ENCODE measurements at regions not wholly inside any gene's neighbourhood (a gene's known extent, or its start where the extent isn't known, plus 50 kb on each side); places are given as distances from the start of the nearest gene placed in this dataset.

DNA sequence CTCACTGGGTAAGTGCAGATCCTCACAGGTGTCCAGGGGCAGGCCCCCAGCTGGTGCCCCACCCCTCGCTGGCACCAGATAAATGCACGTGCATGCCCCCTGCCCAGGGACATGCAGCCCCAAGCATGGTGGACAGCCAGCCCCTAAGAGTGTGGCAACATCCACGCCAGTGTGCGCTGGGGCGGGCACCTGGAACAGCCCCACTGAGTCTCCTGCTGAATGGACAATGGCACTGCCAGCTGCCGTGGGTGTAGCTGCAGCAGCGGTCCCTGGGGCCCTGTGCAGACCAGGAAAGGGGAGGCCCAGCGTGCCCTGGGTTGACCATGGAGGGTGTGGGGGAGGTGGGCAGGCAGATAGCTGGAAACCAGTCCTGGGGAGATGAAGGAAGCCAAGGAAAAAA lies 538.7 kb upstream of the SGCG start:
- no peak for DNase-seq (ENCODE audit: low read depth, low spot score)

DNA sequence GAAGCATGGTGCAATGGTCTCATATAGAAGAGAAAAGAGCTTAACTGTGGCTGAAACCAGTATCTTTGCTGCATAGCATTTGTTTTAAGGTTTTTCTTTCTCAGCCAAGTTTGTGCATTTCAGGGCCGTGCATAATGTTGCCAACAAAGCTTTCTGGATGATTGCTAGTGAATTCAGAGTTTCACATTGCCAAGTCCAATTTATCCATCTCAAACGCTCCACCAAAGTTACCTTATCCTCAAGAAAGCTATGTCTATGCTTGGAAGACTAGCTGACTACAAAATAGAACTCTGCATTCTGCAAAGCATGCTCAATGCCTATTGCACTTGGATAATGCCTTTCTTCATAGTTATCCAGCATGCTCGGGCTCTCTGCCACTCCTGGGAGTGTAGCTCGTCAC lies 535.8 kb upstream of the SGCG start:
- no peak for DNase-seq (ENCODE audit: low read depth, low spot score)

DNA sequence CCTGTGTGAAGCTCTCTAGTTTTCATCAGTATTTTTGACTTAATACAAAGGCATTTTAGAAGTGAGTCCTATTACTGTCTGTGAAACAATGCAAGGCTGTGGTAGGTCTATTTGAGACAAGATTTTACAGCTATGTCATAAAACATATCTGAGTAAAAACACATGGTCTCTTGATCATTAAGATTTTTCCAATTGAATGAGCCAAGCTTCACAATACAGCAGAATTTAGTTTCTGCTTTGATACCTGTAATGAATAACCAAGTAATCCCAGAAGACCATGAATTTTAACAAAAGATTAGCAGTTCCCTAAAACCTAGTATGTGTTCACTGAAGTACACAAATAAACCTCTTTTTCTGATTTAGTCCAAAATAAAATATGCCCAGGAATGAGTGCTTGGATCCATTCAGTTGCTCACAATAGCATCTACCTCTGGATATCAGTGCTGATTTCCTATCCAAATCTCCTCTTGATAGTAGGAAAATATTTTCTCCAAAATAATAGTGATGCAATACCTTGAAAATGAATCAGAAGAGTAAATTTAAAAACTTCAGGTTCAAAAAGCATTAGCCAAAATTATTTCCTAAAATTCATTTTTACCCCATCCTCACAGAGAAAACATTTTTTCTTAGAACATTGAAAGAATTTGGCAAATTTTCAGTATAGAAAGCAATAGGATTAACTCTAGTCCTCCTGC lies 533.5 kb upstream of the SGCG start:
- DNase-seq (ENCODE audit: low read depth, low spot score), result no peak

DNA sequence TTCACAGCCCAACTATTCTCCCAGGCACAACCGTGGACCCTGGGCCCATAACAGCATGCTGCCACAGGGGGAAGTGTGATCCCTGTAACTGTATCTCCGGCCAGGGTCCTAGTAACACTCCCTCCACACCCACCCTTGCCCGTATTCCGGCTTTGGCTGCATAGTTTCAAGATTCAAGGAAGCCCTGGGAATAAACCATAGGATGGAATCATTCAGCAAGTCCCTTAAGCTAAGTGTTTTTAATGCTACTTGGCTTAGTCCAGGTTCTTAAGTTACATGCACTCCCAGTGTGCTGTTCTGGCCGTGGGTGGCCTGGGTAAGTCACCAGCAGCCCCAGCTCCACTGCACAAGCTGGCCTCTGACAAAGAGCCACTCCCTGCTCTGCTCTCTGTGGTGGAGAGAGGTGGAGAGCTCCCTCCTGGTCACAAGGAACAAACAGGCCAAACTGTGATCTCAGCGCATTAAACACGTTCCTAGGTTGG lies 532.4 kb upstream of the SGCG start:
- DNase-seq (ENCODE audit: low read depth, low spot score), result no peak

DNA sequence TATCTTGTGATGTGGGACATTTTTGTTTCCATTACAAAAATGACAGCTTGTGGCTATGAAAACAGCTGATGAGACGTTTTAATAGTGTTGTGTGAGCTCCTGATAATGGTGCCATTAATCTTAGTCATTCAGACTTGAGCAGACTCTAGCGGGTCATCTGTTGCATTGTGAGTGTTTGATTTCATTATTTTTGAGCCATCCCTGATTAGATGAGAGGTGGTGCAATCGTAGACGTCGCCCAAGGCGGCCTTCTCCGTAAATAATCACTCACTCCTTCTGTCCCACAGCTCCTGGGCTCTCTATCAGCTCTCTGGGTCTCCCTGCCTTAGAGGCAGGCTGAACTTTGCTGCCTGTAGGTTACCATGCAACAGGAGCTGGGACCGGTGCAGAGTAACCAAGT lies 528.0 kb upstream of the SGCG start:
- DNase-seq (ENCODE audit: low read depth, low spot score), result no peak

DNA sequence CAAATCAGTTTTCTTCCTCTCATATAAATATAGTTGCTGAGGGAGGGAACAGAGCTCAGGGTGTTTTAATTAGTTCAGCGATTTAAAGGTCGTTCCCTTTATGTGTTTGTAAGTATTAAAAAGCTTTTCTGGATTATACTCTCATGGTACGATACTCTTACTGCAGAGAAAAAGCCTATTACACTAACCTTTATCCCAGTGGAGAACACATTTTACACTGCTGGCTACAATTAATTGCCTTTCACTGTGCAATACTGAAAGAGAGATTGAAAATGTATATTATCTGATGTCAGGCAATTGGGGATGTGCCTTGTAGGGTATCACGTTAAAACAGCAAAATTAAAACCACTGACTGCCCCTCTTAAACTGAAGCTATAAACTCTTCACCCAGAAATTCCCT lies 526.9 kb upstream of the SGCG start:
- no peak for DNase-seq (ENCODE audit: low read depth, low spot score)

DNA sequence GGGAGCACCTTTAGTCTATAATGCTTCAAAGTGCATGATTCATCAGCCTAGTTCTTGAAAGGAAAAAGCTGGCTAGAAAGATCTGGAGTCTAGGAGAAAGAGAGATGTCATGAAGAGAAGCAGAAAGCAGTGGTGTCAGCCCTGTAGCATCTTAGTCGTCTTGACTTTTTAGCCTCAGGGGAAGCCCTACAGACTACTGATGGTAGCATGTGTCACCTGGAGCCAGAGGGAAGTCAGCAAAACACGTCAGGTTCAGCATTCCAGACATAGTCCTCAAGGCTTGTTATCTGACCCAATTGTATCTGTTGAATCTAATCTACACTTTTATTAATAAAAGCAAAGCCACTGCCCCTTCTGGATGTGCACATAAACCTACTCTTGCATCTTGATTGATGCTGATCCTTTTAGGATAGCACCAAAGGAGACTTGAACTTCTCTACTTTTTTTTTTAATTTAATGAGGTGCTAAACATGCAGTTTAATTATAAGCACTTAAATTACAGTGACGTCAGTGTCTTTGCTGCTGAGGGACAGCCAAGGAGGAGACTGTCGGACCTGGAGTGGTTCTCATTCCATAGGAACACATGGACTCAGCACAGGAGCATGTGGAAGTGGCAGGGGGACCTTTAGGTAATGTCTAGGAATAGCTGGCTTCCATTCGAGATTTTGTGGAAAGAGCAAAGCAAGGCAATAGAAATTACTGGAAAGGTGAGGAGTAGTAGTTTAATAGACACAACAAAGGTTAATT lies 525.5 kb upstream of the SGCG start:
- no peak for DNase-seq (ENCODE audit: low read depth, low spot score)

DNA sequence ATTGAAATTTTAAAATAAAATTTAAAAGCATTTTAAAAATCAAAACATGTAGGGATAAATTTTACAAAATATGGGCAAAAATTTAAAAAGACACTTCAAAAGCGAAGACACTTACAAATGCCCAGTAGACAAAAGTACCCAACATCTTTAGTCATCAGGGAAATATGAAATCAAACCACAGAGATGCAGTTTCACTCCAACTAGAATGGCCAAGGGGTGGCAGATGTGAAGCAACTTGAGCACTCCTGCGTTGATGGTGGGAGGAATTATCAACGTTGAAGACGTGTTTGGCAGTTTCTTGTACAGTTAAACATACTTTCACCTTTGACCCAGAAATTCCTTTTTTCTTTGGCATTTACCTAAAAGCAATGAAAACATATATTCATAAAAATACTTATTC lies 518.0 kb upstream of the SGCG start:
- DNase-seq (ENCODE audit: low read depth, low spot score), result no peak

DNA sequence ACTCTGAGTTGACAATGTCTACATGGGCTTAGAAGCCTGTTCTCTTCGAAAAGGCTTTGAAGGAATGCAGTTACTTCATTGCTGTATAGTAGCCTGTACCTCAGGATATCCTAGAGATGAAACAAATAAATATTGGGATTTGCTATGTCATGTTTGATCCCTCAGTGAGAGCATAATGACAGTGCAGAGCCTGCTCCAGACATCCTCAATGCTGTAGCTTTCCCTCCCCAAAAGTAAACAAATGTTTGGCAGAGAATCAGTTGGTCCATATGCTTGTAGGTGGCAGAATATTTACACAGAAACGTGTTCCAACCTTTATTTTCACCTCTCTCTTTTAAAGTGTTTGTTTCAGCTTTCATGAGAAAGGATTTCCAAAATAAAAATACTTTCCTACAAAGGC lies 515.3 kb upstream of the SGCG start:
- no peak for DNase-seq (ENCODE audit: low read depth, low spot score)

DNA sequence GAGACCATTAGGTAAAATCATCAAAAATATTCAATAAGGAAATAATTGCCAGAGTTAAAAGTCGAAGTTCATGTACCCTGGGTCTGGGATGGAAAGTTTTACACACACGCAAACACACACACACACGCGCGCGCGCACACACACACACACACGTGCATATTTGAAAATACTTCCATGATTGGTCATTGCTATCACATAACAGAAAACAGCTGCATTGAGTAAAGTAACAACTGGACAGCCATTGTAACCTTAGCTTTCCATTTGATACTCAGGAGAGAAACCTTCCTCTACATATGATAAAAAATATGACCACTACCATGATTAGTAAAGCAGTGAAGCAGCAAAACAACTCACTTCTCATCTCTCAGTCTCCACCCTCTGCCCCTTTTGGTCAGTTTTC lies 490.0 kb upstream of the SGCG start:
- no peak for DNase-seq (ENCODE audit: low read depth, low spot score)

DNA sequence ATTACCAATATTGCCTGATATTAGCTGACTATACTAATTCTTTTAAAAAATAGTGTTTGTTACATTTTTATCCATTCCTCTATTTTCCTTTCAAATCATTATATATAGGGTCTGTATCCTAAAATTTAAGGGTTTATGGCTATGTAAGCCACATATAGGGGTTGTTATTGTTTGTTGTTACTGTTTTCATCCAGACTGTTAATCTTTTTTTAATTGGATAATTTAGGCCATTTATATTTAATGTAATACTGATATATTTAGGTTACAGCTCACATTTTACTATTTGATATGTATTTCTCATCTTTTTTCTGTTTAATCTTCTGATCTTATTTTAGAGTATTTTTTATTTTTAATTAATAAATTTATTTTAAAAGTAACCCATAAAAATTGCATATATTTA lies 487.1 kb upstream of the SGCG start:
- no peak for DNase-seq (ENCODE audit: low read depth, low spot score)

DNA sequence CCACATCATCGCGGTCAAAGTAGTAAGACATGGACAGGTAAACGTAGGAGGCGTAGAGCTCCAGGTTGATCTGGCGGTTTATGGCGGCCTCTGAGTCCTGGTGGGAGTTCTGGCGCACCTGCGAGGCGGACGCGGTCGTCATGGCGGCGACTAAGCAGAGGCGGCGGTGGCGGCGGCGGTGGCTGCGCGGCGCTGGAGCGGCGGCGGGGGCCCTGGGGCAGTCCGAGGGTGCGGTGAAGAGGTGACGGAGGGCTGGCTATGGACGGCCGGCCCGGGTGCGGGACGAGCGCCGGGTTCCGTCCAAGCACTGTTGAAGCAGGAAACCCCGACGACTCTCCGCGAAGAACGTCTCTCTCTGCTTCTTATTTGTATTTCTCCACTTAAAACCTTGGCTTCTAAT lies 484.3 kb upstream of the SGCG start:
- DNase-seq (ENCODE audit: low read depth, low spot score), result no peak

DNA sequence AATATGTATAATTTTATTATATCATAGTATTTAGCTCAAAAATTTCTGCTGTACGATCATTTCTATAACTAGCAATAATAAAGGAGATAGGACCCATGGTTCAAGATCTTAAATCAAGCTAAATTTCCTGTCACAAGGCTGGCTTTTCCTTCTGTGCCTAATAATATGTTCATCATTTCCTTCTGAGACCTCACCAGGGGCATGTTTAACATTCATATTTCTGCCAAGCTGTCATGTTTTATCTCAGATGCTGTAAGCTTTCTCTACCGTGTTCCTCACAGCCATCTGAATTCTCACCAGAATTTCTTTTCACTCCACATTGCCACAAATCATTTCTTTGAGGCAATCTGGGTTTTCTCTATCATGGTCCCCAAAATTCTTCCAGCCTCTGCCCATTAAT lies 482.3 kb upstream of the SGCG start:
- no peak for DNase-seq (ENCODE audit: low read depth, low spot score)

DNA sequence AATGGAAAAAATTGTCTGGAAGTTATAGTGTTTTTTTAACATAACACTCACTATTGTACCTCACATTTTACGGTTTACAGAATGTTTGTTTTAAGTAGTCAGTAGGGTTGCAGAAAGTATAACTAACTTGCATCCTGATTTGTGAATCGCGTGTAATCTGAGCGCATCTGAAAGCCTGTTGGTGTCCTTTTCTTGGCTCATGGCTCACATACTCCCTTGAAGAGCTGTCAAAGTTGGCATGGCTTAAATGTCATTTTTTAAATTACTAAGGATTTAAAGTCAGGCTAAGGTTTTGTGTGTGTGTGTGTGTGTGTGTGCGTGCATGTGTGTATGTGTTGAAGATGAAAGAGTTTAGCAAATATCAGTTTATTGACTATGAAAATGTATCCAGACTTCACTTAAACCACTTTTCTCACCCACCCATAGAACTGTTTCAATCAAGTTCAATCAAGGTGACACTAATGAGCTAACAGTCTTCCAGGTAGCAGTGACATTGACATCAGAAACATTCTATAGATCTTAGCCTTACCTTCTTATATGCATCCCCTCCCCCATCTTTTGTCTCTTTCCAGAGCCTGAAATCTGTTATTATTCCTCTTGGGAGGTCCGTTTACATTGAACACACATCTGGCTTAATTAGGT lies 480.4 kb upstream of the SGCG start:
- no peak for DNase-seq (ENCODE audit: low read depth, low spot score)

DNA sequence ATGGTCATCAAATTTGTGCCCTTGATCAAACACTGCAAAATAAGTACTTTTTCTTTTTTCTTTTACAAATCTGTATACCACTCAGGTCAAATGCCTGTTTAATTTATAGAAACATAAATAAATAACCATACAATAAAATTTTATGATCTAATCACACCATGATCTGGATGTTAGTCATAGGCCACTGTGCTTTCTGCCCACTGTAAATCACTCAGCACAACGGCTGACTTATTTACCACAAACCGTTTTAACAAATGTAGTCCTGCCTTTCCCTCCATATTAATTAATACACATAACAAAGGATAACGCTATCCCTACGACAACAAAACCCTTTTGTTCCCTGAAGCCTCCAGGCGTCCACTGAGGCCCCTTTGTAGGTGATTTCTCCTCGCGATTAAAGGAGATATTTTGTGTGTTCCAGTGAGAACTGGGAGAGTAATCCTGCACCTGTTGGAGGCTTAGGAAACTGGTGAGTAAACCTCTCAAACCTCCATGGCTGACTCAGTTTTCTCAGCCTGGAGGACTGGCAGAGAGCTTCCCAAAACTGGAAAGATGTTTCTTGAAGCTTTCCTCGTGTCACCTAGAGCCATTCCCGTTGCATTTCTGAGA lies 477.1 kb upstream of the SGCG start:
- no peak for DNase-seq (ENCODE audit: low read depth, low spot score)

DNA sequence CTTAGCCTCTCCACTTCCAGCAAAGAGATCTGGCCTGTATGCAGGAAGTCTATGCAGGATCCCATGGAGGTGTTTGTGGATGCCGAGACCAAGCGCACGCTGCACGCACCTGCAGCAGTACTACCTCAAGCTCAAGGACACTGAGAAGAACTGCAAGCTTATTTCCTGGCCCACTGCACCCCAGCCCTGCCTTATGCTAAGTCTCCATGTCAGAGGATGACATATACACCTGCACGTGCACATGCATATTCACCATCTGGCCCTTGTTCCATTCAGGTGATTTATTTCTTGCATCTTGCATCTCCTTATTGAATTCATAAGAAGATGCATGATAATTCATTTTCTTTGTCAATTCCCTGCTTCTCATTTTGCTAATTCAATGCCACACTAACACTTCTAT lies 472.8 kb upstream of the SGCG start:
- DNase-seq (ENCODE audit: low read depth, low spot score), result no peak

DNA sequence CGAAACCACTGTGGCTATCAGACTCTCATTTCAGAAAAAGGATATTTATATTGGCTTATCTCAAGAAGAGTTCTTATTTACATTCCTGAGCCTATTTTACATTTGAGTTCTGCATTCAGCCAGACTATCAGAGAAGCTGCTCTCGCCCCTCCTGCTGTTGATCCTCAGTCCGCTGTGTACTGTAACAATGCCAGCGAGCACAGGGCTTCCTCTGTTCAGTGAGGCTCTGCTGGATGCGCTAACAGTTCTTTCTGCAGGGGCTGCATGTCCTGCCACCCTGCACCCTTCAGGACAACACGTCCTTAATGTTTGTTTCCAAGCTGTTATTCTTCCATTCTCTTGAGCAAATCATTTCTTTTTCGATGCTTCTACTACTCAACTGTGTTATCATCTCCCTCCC lies 463.7 kb upstream of the SGCG start:
- no peak for DNase-seq (ENCODE audit: low read depth, low spot score)

DNA sequence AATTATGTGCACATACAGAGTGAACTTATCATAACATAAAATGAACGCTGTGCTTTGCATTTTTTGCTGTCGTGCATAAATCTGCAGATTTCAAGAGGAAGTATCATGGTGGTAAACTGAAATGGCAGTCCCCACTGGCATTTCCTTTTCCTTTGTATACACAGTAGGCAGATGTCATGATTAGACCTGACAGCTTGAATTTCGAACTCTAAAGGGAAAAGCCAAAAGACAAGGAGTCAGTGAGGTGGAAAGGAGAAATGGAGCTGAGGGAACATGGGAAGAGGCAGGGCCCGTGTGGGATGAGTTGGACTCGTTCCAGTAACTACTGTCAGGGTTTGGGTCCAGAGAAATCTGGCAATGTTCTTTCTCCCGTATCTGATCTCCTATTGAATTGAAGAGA lies 454.1 kb upstream of the SGCG start:
- no peak for DNase-seq (ENCODE audit: low read depth, low spot score)

DNA sequence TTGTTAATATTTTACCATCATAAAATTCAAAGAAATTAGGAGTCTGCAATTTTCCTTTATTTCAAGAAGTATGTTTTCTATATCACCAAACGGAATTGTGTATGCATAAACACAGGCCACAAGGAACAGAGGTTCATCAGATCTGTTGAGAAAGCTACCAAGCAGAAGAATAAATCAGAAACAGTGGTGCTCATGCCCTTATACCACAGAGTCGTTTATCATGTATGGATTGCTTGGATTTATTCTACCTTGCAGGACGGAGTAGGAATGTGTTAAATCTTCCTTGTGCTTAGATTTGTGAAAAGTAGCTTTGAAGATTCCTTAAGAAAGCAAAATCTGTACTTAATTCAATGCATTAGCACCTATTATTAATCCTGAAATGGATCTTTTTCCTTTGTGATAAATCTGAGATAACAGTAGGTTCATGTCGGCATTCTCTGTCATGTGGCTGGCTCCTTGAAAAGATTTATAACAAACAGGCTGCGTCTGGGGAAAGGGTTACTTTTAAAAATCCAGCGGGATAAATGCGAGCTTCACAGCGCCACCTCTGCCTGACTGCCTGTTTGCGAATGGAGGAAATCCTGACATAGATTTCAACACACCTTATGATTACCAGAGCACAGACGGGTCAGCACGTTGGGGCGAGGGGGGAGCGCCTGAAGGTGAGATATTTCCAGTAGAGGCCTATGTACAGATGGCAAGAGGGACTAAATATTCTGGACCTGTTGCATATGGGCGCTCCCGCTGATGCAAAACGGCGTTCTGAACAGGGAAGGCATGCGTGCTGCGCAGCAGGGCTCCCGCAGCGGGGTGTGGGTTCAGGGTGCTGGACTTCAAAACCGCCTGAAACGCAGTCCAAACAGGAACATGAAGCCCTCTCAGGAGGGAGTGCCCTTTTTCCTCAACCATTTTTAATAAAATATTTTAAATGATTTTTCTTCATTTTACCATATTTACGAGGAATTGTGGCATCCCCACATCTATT lies 445.5 kb upstream of the SGCG start:
- DNase-seq (ENCODE audit: low read depth, low spot score), result no peak

DNA sequence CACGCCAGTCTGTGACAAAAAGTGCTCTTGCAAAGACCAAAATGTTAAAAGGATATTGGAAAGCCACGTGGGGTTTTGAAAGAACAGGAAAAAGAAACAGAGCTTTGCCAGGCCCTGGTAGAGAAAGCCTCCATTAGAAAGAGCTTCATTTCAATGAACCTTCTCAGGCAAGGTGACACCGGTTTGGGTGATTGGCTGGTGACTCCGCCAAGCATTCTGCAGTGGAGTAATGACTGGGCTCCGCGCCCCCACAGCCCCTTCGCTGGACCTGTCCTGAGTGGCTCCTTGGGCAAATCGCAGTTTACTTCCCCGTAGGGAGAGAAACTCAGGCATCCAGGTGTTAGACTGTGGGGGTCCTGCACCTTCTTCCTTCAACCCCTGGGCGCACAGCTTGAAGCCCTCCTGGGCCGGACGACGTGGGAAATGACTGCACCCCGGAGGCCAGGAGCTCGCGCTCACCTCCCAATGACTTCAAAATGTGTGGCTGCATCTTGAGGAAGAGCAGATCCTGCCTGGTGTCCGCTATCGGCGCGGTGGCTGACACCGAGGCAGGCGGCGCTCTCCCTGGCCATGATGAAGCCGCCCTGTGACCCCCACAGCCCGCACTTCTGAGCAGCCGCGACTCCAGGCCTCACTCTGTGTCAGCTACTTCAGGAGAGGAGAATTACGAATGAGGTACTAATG lies 444.6 kb upstream of the SGCG start:
- no peak for DNase-seq (ENCODE audit: low read depth, low spot score)

DNA sequence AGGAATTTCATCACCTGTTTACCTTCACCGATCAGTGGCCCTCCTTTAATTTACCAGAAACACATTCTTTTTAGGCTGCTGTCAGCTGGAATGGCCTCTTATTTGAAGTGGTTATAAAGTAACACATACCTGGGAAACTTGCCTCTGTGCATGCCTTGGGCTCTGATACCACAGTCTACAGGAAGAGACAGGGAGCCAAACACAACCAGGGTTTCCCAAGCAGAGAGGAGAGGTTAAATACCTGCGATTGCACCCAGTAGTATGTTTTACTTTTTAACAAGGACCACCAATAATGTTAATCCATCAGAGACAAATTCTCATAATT lies 444.0 kb upstream of the SGCG start:
- no peak for DNase-seq (ENCODE audit: low read depth, low spot score)

All from pulmonary artery endothelial cell (primary cell).